Endothelial cell of umbilical vein (primary cell): ENCODE measurements at regions not wholly inside any gene's neighbourhood (a gene's known extent, or its start where the extent isn't known, plus 50 kb on each side); places are given as distances from the start of the nearest gene placed in this dataset.

ENCODE experiments used
- MAX ChIP-seq: IDR thresholded peaks from 2 replicates; pipeline ENCODE4 v1.6.1; 2011; ENCODE audit not compliant: insufficient read depth, insufficient read length
- POLR2A ChIP-seq: IDR thresholded peaks from 2 replicates; pipeline ENCODE4 v1.6.1; 2012; ENCODE audit warnings: low read depth, mild to moderate bottlenecking, control low read depth, low read length
- TF ChIP-seq, protein P1 (sequence below), 2 donors: IDR thresholded peaks; 1 replicate in 1 of 2; 2 replicates in 1 of 2; pipeline ENCODE4 v1.5.1; 2011; ENCODE audit warnings: low read length in 2 of 2, mild to moderate bottlenecking in 2 of 2, moderate library complexity in 2 of 2, control low read depth in 1 of 2, inconsistent platforms in 1 of 2, low read depth in 1 of 2; ENCODE audit not compliant: insufficient read depth in 1 of 2; ENCODE audit errors: extremely low read depth in 1 of 2

- TF ChIP-seq, protein P1, sequence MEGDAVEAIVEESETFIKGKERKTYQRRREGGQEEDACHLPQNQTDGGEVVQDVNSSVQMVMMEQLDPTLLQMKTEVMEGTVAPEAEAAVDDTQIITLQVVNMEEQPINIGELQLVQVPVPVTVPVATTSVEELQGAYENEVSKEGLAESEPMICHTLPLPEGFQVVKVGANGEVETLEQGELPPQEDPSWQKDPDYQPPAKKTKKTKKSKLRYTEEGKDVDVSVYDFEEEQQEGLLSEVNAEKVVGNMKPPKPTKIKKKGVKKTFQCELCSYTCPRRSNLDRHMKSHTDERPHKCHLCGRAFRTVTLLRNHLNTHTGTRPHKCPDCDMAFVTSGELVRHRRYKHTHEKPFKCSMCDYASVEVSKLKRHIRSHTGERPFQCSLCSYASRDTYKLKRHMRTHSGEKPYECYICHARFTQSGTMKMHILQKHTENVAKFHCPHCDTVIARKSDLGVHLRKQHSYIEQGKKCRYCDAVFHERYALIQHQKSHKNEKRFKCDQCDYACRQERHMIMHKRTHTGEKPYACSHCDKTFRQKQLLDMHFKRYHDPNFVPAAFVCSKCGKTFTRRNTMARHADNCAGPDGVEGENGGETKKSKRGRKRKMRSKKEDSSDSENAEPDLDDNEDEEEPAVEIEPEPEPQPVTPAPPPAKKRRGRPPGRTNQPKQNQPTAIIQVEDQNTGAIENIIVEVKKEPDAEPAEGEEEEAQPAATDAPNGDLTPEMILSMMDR (IDR thresholded peaks at IDR 0.05; ENCODE audit: extremely low read depth in 1 of 2, insufficient read depth in 1 of 2, low read depth in 1 of 2, low read length in 2 of 2) = peak; percentile 33 to 35
- TF ChIP-seq POLR2A (no peak), MAX (no peak)
Measured at GRCh38 chr6:50655848-50656453, 57.4 kb upstream of the TFAP2D start.
